SK-N-SH treated with all-trans-retinoic acid at 6 μM for 48 hours (cell line): ENCODE measurements at regions not wholly inside any gene's neighbourhood (a gene's known extent, or its start where the extent isn't known, plus 50 kb on each side); places are given as distances from the start of the nearest gene placed in this dataset.

ENCODE experiments used
- ATAC-seq: fragments of 200-7000 bp; cut with Tn5 transposase; 3 replicates; pipeline ENCODE4 v1.9.1; 2020; ENCODE audit warnings: mild to moderate bottlenecking, moderate library complexity
- ARNTL ChIP-seq: fragments of 450-650 bp; formaldehyde crosslinking; IDR thresholded peaks from 2 replicates; pipeline ENCODE4 v1.5.0; 2020; ENCODE audit warnings: low read depth, mild to moderate bottlenecking, moderate library complexity, borderline replicate concordance
- BACH2 ChIP-seq: fragments of 250-450 bp; sonication (Bioruptor Pico); IDR thresholded peaks from 2 replicates; pipeline ENCODE4 v1.9.0; 2021; ENCODE audit warnings: mild to moderate bottlenecking, borderline replicate concordance
- CREB5 ChIP-seq: fragments of 250-450 bp; sonication (Bioruptor Pico); IDR thresholded peaks from 2 replicates; pipeline ENCODE4 v1.5.1; 2020; ENCODE audit warnings: low read depth, mild to moderate bottlenecking, moderate library complexity
- CSDC2 ChIP-seq: fragments of 250-450 bp; sonication (Bioruptor Pico); IDR thresholded peaks from 2 replicates; pipeline ENCODE4 v1.5.0; 2020; ENCODE audit warnings: mild to moderate bottlenecking, moderate library complexity
- ESRRG ChIP-seq: fragments of 250-450 bp; sonication (Bioruptor Pico); IDR thresholded peaks from 2 replicates; pipeline ENCODE4 v1.6.1; 2021; ENCODE audit warnings: mild to moderate bottlenecking
- GLIS3 ChIP-seq: fragments of 250-450 bp; sonication (Bioruptor Pico); IDR thresholded peaks from 2 replicates; pipeline ENCODE4 v1.5.0; 2020; ENCODE audit warnings: mild to moderate bottlenecking, moderate library complexity
- ISL1 ChIP-seq: fragments of 250-450 bp; sonication (Bioruptor Pico); IDR thresholded peaks from 2 replicates; pipeline ENCODE4 v2.1.2; 2022; ENCODE audit warnings: mild to moderate bottlenecking, moderate library complexity
- OSR1 ChIP-seq: fragments of 250-450 bp; sonication (Bioruptor Pico); IDR thresholded peaks from 2 replicates; pipeline ENCODE4 v1.8.0; 2022; ENCODE audit warnings: moderate library complexity, mild to moderate bottlenecking, inconsistent platforms
- PATZ1 ChIP-seq: fragments of 250-450 bp; sonication (Bioruptor Pico); IDR thresholded peaks from 2 replicates; pipeline ENCODE4 v1.8.0; 2020; ENCODE audit warnings: mild to moderate bottlenecking, moderate library complexity, borderline replicate concordance
- POU6F1 ChIP-seq: fragments of 250-450 bp; sonication (Bioruptor Pico); IDR thresholded peaks from 2 replicates; pipeline ENCODE4 v1.8.0; 2021; ENCODE audit warnings: low read depth, mild to moderate bottlenecking, moderate library complexity, borderline replicate concordance
- PPARA ChIP-seq: fragments of 250-450 bp; sonication (Bioruptor Pico); IDR thresholded peaks from 2 replicates; pipeline ENCODE4 v1.5.0; 2020; ENCODE audit warnings: mild to moderate bottlenecking, borderline replicate concordance
- SNAI2 ChIP-seq: fragments of 250-450 bp; sonication (Bioruptor Pico); IDR thresholded peaks from 2 replicates; pipeline ENCODE4 v1.5.0; 2020; ENCODE audit warnings: mild to moderate bottlenecking, moderate library complexity
- TCF4 ChIP-seq: fragments of 250-450 bp; sonication (Bioruptor Pico); IDR thresholded peaks from 2 replicates; pipeline ENCODE4 v1.8.0; 2021; ENCODE audit warnings: mild to moderate bottlenecking, moderate library complexity, borderline replicate concordance
- TOX ChIP-seq: fragments of 250-450 bp; sonication (Bioruptor Pico); IDR thresholded peaks from 2 replicates; pipeline ENCODE4 v1.8.0; 2021; ENCODE audit warnings: mild to moderate bottlenecking, moderate library complexity, borderline replicate concordance
- TSHZ2 ChIP-seq: fragments of 250-450 bp; sonication (Bioruptor Pico); IDR thresholded peaks from 2 replicates; pipeline ENCODE4 v1.5.0; 2020; ENCODE audit warnings: mild to moderate bottlenecking, moderate library complexity
- ZC3H10 ChIP-seq: fragments of 250-450 bp; sonication (Bioruptor Pico); IDR thresholded peaks from 2 replicates; pipeline ENCODE4 v1.5.1; 2021; ENCODE audit warnings: mild to moderate bottlenecking, moderate library complexity
- ZFP3 ChIP-seq: fragments of 250-450 bp; sonication (Bioruptor Pico); IDR thresholded peaks from 2 replicates; pipeline ENCODE4 v1.5.0; 2020; ENCODE audit warnings: mild to moderate bottlenecking, moderate library complexity
- ZFP30 ChIP-seq: fragments of 450-650 bp; formaldehyde crosslinking; IDR thresholded peaks from 2 replicates; pipeline ENCODE4 v1.5.0; 2022; ENCODE audit warnings: mild to moderate bottlenecking, moderate library complexity
- ZNF565 ChIP-seq: fragments of 450-650 bp; formaldehyde crosslinking; conservative IDR thresholded peaks from 2 replicates; pipeline ENCODE4 v1.5.0; 2020; ENCODE audit warnings: low read depth, mild to moderate bottlenecking, moderate library complexity
- ZNF70 ChIP-seq: fragments of 450-650 bp; formaldehyde crosslinking; IDR thresholded peaks from 2 replicates; pipeline ENCODE4 v1.5.0; 2020; ENCODE audit warnings: mild to moderate bottlenecking, moderate library complexity
- ZNF8 ChIP-seq: fragments of 450-650 bp; formaldehyde crosslinking; IDR thresholded peaks from 2 replicates; pipeline ENCODE4 v1.5.0; 2020; ENCODE audit warnings: mild to moderate bottlenecking, moderate library complexity

- ATAC-seq = no peak
- TF ChIP-seq SNAI2 (no peak), OSR1 (no peak), PATZ1 (CRISPR knock-in tag) (no peak), ZFP3 (CRISPR knock-in tag) (no peak), CREB5 (CRISPR knock-in tag) (no peak), ZNF70 (CRISPR knock-in tag) (no peak), ARNTL (CRISPR knock-in tag) (no peak), POU6F1 (no peak), ZFP30 (CRISPR knock-in tag) (no peak), ZC3H10 (CRISPR knock-in tag) (no peak), ZNF565 (CRISPR knock-in tag) (no peak), TCF4 (CRISPR knock-in tag) (no peak), BACH2 (CRISPR knock-in tag) (no peak), CSDC2 (no peak), TOX (CRISPR knock-in tag) (no peak), ISL1 (CRISPR knock-in tag) (no peak), GLIS3 (no peak), ZNF8 (CRISPR knock-in tag) (no peak), PPARA (CRISPR knock-in tag) (no peak)
These were observed 153.5 kb downstream of the RBFOX3 start for GRCh38 chr17:79457376-79457775.

- no peak for TF ChIP-seq TSHZ2 (CRISPR knock-in tag)
- TF ChIP-seq, all 23 proteins: peak for 0
- ATAC-seq = no peak
These were observed 155.2 kb downstream of the RBFOX3 start for GRCh38 chr17:79455636-79456035.

GRCh38 chr17:79454826-79455225 is 156.0 kb downstream of the RBFOX3 start:
- ATAC-seq = no peak
- TF ChIP-seq TOX (CRISPR knock-in tag) (no peak), TSHZ2 (CRISPR knock-in tag) (no peak), ZNF70 (CRISPR knock-in tag) (no peak), BACH2 (CRISPR knock-in tag) (no peak), ARNTL (CRISPR knock-in tag) (no peak), PATZ1 (CRISPR knock-in tag) (no peak), ZFP30 (CRISPR knock-in tag) (no peak), ZFP3 (CRISPR knock-in tag) (no peak), ZC3H10 (CRISPR knock-in tag) (no peak), ISL1 (CRISPR knock-in tag) (no peak), POU6F1 (no peak), PPARA (CRISPR knock-in tag) (no peak), ESRRG (CRISPR knock-in tag) (no peak), ZNF8 (CRISPR knock-in tag) (no peak)
